Heart left ventricle (tissue), 13 donors: ENCODE measurements at regions not wholly inside any gene's neighbourhood (a gene's known extent, or its start where the extent isn't known, plus 50 kb on each side); places are given as distances from the start of the nearest gene placed in this dataset.

ENCODE experiments used
- POLR2A ChIP-seq, 2 donors: fragments of 450-650 bp; IDR thresholded peaks; one replicate each; pipeline ENCODE4 v1.6.1; 2017; ENCODE audit warnings: antibody characterized with exemption in 2 of 2, mild to moderate bottlenecking in 2 of 2, moderate library complexity in 2 of 2
- TF ChIP-seq, protein P1 (sequence below), 12 donors: fragments of 200-600 bp; sonication (generic) in 4 of 12; IDR thresholded peaks; one replicate each; pipeline versions ENCODE4 v1.5.0 to v1.8.0; 2018 to 2022; ENCODE audit warnings: antibody characterized with exemption in 12 of 12, mild to moderate bottlenecking in 5 of 12
- donor health status: ischemic (EF 13 %, LVEDD 7.1; RV severe dilation, severe dysfunction).
- donor health status: DM: no; HTN: yes; CAD: no.
- donor health status: DM: no; HTN: no; CAD: no.
- donor health status: ischemic (EF 25% LVEDD 6.9; RV normal size, moderate dysfunction).
- donor health status: ischemic (EF 25% LVEDD 5.7; RV mildly dilated, moderate dysfunction).
- donor health status: ischemic (EF 35%, LVEDD 5.7; RV mildly dilated, moderate dysfunction).
- donor health status: nonischemic (EF 11% LVEDD 7.7; RV severe dilation, severe dysfunction).
- donor health status: DM: yes; HTN: yes; CAD: no.
- donor health status: PGD.
- donor health status: ischemic (EF 29% LVEDD 5.4; RV normal size, mild dysfunction).
- donor health status: nonischemic (EF 23%, LVEDD 6.1; RV moderate dilation, normal function).

DNA sequence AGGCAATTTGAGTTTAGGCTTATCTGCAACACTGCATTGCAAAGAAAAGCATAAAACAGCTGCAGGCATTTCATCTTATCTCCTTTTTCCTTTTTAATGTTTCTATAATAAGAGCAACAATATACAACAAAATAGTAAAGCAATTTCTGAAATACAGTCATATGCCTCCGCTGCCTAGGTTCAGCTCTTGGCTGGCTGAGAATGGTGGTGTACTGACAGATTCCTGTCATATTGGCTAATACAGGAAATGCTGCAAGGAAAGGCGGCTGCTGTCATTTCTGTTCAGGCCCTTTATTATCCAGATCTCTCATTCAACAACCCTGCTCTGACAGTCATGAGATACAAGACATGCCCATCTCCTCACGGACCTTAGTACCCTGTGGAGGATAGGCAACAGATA is 677.0 kb downstream of the TAF11L14 start:
- TF ChIP-seq, protein P1, sequence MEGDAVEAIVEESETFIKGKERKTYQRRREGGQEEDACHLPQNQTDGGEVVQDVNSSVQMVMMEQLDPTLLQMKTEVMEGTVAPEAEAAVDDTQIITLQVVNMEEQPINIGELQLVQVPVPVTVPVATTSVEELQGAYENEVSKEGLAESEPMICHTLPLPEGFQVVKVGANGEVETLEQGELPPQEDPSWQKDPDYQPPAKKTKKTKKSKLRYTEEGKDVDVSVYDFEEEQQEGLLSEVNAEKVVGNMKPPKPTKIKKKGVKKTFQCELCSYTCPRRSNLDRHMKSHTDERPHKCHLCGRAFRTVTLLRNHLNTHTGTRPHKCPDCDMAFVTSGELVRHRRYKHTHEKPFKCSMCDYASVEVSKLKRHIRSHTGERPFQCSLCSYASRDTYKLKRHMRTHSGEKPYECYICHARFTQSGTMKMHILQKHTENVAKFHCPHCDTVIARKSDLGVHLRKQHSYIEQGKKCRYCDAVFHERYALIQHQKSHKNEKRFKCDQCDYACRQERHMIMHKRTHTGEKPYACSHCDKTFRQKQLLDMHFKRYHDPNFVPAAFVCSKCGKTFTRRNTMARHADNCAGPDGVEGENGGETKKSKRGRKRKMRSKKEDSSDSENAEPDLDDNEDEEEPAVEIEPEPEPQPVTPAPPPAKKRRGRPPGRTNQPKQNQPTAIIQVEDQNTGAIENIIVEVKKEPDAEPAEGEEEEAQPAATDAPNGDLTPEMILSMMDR (IDR thresholded peaks at IDR 0.05) = no peak
- TF ChIP-seq POLR2A (IDR thresholded peaks at IDR 0.05) = no peak
